SIG-M5 treated with dmso at 0.1 percent for 504 hours (cell line): ENCODE measurements at regions not wholly inside any gene's neighbourhood (a gene's known extent, or its start where the extent isn't known, plus 50 kb on each side); places are given as distances from the start of the nearest gene placed in this dataset.
"Not testable (repeated sequence)": the region's sequence is repeated elsewhere in the genome, so short reads cannot be mapped to it uniquely, and the experiment has no call there.

Experiments
- DNase-seq: peaks from one replicate; lab custom pipeline; 2025; ENCODE audit not compliant: unreplicated experiment; lab: John Stamatoyannopoulos, UW

- DNase-seq: no peak
These were observed 53.5 kb downstream of the XCL2 start for GRCh38 chr1:168490306-168490705.

GRCh38 chr1:168488138-168488537 is 55.7 kb downstream of the XCL2 start:
- no peak for DNase-seq

GRCh38 chr1:168486820-168487219 is 57.0 kb downstream of the XCL2 start:
- not testable (repeated sequence) for DNase-seq

DNA sequence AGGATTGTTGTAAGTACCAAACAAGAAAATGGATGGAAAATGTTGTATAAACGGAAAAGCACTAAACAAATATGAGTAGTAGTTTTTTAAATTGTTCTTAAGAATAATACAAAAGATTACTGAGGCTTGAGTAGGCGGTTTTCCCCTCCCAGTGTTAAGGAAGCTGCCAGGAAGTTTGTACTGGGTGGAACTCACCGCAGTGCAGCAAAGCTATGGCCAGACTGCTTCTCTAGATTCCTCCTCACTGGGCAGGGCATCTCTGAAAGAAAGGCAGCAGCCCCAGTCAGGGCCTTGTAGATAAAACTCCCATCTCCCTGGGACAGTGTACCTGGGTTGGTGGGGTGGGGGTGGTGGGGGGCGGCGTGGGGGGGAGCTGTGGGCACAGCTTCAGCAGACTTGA is 58.7 kb downstream of the XCL2 start:
- DNase-seq: no peak

DNA sequence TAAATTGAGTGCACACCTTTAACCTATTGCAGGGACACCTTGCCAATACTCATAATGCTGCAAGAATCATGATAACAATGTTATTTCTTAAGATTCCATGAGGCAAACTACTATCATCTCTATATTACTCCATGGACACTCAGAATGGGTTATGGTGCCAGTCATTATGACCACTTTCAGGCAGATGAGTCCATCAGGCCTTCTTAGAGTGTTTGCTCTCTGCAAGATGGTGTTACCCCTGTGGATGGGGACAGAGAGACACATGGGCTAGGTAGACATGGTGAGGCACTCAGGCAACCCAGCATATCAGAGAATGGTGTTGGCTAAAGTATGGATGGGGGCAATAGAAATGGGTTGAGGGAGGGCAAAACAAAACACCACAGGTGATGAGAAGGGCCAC is 59.7 kb downstream of the XCL2 start:
- no peak for DNase-seq

DNA sequence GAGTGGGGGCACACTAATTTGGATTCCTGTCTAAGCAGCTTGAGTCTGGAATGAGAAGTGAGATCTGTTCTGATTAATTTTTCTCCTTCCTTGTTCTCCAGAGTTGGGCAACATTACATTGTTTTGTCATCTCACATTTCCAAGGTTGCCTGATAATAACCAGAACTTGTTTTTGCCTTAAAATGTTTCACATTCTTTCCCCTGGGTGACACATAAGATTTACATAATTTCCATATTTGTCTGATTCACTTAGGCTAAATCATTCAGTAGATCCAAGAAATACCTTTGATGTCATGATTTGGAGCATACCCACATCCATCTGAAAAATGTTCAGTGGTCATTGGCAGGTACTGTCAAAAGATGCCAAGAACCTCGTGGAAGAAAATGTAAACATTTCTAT is 60.3 kb downstream of the XCL2 start:
- DNase-seq: peak; percentile 24

DNA sequence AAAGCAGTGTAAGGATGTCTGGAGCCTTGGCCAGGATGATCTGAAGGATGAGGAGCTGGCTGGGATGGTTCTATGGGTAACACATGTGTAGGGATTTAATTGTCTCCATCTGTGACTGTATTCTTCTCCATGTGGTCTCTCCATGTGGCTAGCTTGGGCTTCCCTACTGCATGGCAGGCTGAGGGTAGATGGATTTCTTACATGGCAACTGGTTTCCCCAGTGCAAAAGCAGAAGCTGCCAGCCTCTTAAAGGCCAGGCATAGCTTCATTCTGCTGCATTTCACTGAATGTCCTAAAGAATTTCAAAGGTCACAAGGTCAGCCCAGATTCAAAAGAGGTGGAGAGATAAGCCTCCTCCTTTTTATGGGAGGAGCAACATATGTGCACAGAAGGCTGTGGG is 61.7 kb downstream of the XCL2 start:
- no peak for DNase-seq

- DNase-seq: no peak
These were observed 62.2 kb downstream of the XCL2 start for GRCh38 chr1:168481586-168481985.

DNA sequence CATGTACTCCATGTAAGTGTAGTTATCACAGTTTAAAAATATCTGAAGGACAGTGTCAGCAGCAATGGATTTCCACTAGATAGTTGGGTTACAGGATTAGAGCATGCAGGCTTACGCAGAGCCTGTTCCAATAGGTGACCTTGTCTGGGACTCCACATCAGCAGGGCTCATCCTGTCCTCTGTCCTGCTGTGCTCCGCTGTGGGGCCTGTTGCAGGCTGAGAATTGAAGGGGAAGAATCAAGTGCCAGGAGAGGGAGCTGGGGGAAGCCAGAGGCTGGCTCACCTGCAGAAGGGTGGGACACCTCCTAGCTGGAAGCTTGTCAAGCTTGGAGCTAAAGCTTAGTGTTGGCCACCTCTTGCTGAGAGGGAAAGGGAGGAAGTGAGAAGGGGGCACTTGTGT is 62.8 kb downstream of the XCL2 start:
- no peak for DNase-seq

- peak; percentile 15 for DNase-seq
These were observed 66.0 kb downstream of the XCL2 start for GRCh38 chr1:168477792-168478191.

- DNase-seq: no peak
These were observed 67.0 kb downstream of the XCL2 start for GRCh38 chr1:168476588-168477385.

- no peak for DNase-seq
These were observed 69.5 kb downstream of the XCL2 start for GRCh38 chr1:168474322-168474721.

DNA sequence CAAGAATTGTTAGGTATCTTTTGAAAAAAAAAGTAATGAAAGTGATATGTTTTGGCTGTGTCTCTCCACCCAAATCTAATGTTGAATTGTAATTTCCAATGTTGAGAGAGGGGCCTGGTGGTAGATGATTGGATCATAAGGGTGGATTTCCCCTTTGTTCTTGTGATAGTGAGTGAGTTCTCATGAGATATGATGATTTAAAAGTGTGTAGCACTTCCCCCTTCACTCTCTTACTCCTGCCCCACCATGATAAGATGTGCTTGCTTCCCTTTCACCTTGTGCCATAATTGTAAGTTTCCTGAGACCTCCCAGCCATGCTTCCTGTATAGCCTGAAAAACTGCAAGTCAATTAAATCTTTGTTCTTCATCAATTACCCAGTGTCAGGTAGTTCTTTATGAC is 70.7 kb downstream of the XCL2 start:
- no peak for DNase-seq

GRCh38 chr1:168472223-168472622 is 71.6 kb downstream of the XCL2 start:
- peak; percentile 13 for DNase-seq

DNA sequence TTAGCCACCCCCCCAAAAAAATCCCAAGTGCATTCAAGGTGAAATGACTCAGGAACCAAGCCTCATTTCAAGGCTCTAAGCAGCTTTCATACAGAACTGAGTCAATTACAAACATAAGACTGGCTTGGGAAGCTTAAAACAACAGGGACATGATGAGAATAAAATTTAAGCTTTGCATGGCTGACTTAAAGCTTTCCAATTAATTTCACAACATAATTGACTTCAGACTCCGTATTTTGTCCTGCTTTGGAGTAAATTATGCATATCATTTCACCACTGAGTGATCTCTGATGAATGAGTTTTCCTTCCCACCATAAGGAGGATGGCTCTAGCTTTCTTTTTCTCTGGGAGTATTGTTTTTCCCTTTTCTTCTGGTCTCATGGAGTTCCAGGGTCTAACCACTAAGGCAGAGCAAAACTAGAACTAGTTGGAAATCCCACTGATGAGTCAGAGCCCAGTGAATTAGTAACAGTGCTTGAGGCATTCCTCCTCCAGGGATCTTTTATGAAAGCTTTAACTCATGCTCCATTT is 72.8 kb downstream of the XCL2 start:
- peak; percentile 49 for DNase-seq

- peak; percentile 72 for DNase-seq
These were observed 74.1 kb downstream of the XCL2 start for GRCh38 chr1:168469690-168470089.

- DNase-seq: no peak
These were observed 75.0 kb downstream of the XCL2 start for GRCh38 chr1:168468822-168469221.

- no peak for DNase-seq
These were observed 75.6 kb downstream of the XCL2 start for GRCh38 chr1:168468042-168468809.

- no peak for DNase-seq
These were observed 76.3 kb downstream of the XCL2 start for GRCh38 chr1:168467452-168467851.

GRCh38 chr1:168466714-168467131 is 77.1 kb downstream of the XCL2 start:
- DNase-seq: peak; percentile 80

DNA sequence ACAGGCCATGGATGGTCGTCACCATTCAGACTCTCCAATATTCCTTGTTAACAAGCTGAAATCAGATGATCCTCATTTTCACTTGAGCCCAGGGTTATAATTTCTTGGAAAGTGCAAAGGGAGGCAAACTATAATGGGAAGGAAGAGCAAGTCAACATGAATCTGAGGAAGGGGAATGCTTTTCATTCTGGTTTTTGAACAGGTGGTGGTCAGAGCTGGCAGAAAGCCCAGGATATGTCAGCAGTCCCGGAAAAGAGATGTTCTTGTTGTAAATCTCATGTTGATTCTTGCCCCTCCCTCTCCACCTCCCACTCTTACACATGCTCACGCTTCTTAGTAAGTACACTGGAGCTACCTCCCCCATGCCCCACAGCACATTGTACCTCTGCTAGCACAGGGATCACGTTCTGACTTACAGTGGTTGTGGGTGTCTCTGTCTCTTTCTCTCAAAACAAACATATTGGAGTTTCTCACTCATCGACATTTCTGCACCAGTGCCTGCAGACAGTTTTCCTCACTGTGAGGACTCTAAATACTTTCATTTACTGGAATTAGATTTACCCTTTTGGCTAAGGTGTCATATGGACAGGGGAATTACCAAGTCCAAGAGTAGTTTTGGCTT is 77.6 kb downstream of the XCL2 start:
- DNase-seq: no peak

DNA sequence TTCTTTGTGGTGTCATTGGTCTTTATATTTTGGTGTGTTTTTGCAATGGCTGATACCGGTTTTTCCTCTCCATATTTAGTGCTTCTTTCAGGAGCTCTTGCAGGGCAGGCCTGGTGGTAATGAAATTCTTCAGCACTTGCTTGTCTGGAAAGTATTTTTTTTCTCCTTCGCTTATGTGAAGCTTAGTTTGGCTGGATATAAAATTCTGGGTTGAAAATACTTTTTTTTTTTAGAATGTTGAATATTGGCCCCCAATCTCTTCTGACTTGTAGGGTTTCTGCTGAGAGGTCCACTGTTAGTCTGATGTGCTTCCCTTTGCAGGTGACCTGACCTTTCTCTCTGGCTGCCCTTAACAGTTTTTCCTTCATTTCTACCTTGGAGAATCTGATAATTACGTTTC is 82.7 kb downstream of the XCL2 start:
- DNase-seq: not testable (repeated sequence)
